Thyroid gland (tissue), 4 donors: ENCODE measurements at regions not wholly inside any gene's neighbourhood (a gene's known extent, or its start where the extent isn't known, plus 50 kb on each side); places are given as distances from the start of the nearest gene placed in this dataset.

ENCODE experiments used
- POLR2A ChIP-seq, 2 donors: fragments of 450-650 bp; IDR thresholded peaks; one replicate each; pipeline ENCODE4 v1.6.1; 2017; ENCODE audit warnings: antibody characterized with exemption in 2 of 2, mild to moderate bottlenecking in 2 of 2, moderate library complexity in 1 of 2
- TF ChIP-seq, protein P1 (sequence below), 6 experiments: fragments of 200-600 bp in 3 of 6; fragments of 450-650 bp in 3 of 6; sonication (generic) in 3 of 6; IDR thresholded peaks; one replicate each; pipeline ENCODE4 v1.5.1; 2016 to 2019; ENCODE audit warnings: antibody characterized with exemption in 6 of 6, mild to moderate bottlenecking in 2 of 6, inconsistent platforms in 1 of 6, moderate library complexity in 1 of 6

DNA sequence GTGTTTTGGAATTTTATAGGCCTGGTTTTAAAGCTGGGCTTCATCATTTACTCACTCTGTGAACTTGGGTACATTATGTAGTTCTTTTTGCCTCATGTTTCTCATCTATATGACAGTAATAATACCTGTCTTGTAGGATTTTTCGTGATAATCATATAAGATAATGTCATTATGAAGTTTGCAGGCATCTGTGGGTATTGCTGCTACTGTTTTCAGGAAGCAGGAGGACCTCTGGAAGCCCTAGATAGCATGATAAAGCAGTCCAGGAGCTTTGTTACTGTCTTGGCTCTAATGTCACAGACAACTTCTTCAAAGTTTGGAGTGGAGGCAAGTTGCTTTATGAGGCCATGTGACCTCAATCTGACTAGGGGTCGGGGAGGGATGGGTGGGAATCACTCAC lies 145.0 kb upstream of the MEIS2 start:
- TF ChIP-seq POLR2A (IDR thresholded peaks at IDR 0.05): no peak
- TF ChIP-seq, protein P1, sequence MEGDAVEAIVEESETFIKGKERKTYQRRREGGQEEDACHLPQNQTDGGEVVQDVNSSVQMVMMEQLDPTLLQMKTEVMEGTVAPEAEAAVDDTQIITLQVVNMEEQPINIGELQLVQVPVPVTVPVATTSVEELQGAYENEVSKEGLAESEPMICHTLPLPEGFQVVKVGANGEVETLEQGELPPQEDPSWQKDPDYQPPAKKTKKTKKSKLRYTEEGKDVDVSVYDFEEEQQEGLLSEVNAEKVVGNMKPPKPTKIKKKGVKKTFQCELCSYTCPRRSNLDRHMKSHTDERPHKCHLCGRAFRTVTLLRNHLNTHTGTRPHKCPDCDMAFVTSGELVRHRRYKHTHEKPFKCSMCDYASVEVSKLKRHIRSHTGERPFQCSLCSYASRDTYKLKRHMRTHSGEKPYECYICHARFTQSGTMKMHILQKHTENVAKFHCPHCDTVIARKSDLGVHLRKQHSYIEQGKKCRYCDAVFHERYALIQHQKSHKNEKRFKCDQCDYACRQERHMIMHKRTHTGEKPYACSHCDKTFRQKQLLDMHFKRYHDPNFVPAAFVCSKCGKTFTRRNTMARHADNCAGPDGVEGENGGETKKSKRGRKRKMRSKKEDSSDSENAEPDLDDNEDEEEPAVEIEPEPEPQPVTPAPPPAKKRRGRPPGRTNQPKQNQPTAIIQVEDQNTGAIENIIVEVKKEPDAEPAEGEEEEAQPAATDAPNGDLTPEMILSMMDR (IDR thresholded peaks at IDR 0.05): no peak
